ENCODE measurements at regions not wholly inside any gene's neighbourhood (a gene's known extent, or its start where the extent isn't known, plus 50 kb on each side); places are given as distances from the start of the nearest gene placed in this dataset.

DNA sequence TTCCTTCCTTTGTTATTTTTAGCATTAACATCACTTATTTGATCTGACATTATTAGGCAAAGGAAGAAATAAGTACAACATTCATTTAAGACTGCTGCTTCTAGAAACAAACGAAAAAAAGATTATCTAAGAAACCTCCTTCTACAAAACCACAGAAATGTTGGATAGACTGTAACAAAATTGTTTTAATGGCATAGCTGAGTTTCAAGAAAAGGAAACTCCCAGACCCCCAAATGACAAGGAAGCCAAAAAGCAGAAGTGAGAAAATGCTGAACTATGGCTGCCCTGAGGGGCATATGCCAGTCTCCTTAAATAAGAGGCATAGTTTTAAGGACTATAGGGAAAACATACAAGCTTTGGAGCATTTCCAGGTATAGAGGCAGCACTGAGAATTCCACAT is 1431.6 kb upstream of the TENM3 start:
- TF ChIP-seq, protein P1, sequence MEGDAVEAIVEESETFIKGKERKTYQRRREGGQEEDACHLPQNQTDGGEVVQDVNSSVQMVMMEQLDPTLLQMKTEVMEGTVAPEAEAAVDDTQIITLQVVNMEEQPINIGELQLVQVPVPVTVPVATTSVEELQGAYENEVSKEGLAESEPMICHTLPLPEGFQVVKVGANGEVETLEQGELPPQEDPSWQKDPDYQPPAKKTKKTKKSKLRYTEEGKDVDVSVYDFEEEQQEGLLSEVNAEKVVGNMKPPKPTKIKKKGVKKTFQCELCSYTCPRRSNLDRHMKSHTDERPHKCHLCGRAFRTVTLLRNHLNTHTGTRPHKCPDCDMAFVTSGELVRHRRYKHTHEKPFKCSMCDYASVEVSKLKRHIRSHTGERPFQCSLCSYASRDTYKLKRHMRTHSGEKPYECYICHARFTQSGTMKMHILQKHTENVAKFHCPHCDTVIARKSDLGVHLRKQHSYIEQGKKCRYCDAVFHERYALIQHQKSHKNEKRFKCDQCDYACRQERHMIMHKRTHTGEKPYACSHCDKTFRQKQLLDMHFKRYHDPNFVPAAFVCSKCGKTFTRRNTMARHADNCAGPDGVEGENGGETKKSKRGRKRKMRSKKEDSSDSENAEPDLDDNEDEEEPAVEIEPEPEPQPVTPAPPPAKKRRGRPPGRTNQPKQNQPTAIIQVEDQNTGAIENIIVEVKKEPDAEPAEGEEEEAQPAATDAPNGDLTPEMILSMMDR (conservative IDR thresholded peaks at IDR 0.05) = no peak
- TF ChIP-seq ZFX (IDR thresholded peaks at IDR 0.05) = no peak

Measured in C4-2B (cell line).